Caki2 (cell line): ENCODE measurements at regions not wholly inside any gene's neighbourhood (a gene's known extent, or its start where the extent isn't known, plus 50 kb on each side); places are given as distances from the start of the nearest gene placed in this dataset.
"Not testable (repeated sequence)": the region's sequence is repeated elsewhere in the genome, so short reads cannot be mapped to it uniquely, and the experiment has no call there.

ENCODE experiments used
- DNase-seq: peaks from one replicate; pipeline ENCODE4 v3.0.0-alpha.2; 2015; ENCODE audit warnings: low read depth
- in situ Hi-C: cut with HindIII; loops from 2 replicates; pipeline ENCODE4 v1.10.0; 2016; ENCODE audit warnings: low sequenced_read_pairs, low pct_unique_long_range_greater_than_20kb, mixed read lengths

GRCh38 chr20:1774479-1774878 lies 116.9 kb upstream of the SIRPG start:
- DNase-seq = no peak
- in situ Hi-C loops = no loop called here

- in situ Hi-C loops = no loop called here
- no peak for DNase-seq
Observed at GRCh38 chr20:1773816-1774215, 116.2 kb upstream of the SIRPG start.

GRCh38 chr20:1769491-1769890 lies 111.9 kb upstream of the SIRPG start:
- in situ Hi-C loops = no loop called here
- no peak for DNase-seq

- no peak for DNase-seq
- in situ Hi-C loops = no loop called here
Observed at GRCh38 chr20:1766731-1767130, 109.2 kb upstream of the SIRPG start.

- in situ Hi-C loops = no loop called here
Observed at GRCh38 chr20:1764136-1765033, 106.8 kb upstream of the SIRPG start.

GRCh38 chr20:1761598-1761997 lies 104.0 kb upstream of the SIRPG start:
- in situ Hi-C loops = no loop called here
- no peak for DNase-seq

More at GRCh38 chr20:1764136-1765033, 106.8 kb upstream of the SIRPG start:
- DNase-seq = peak; percentile 76

GRCh38 chr20:1761116-1761515 lies 103.5 kb upstream of the SIRPG start:
- in situ Hi-C loops = no loop called here
- DNase-seq = peak; percentile 85

- in situ Hi-C loops = no loop called here
- DNase-seq = no peak
Observed at GRCh38 chr20:1758765-1759164, 101.2 kb upstream of the SIRPG start.

GRCh38 chr20:1757606-1758512 lies 100.3 kb upstream of the SIRPG start:
- in situ Hi-C loops = no loop called here

GRCh38 chr20:1757072-1757471 lies 99.5 kb upstream of the SIRPG start:
- no peak for DNase-seq
- in situ Hi-C loops = no loop called here

More at GRCh38 chr20:1757606-1758512, 100.3 kb upstream of the SIRPG start:
- no peak for DNase-seq

- in situ Hi-C loops = no loop called here
- no peak for DNase-seq
Observed at GRCh38 chr20:1754749-1755148, 97.2 kb upstream of the SIRPG start.

- in situ Hi-C loops = no loop called here
- DNase-seq = no peak
Observed at GRCh38 chr20:1754306-1754705, 96.7 kb upstream of the SIRPG start.

- in situ Hi-C loops = no loop called here
- DNase-seq = no peak
Observed at GRCh38 chr20:1752045-1752444, 94.5 kb upstream of the SIRPG start.

GRCh38 chr20:1748777-1749176 lies 91.2 kb upstream of the SIRPG start:
- in situ Hi-C loops = no loop called here
- no peak for DNase-seq

GRCh38 chr20:1747953-1748577 lies 90.5 kb upstream of the SIRPG start:
- in situ Hi-C loops = no loop called here
- DNase-seq = no peak

- in situ Hi-C loops = not testable (repeated sequence)
Observed at GRCh38 chr20:1742049-1742434, 84.5 kb upstream of the SIRPG start.

GRCh38 chr20:1741309-1742048 lies 83.9 kb upstream of the SIRPG start:
- in situ Hi-C loops = no loop called here
- no peak for DNase-seq

More at GRCh38 chr20:1742049-1742434, 84.5 kb upstream of the SIRPG start:
- not testable (repeated sequence) for DNase-seq

GRCh38 chr20:1737134-1737533 lies 79.6 kb upstream of the SIRPG start:
- DNase-seq = no peak
- in situ Hi-C loops = no loop called here
